Activated CD8-positive, alpha-beta T cell treated with anti-CD3 and anti-CD28 coated beads for 36 hours (primary cell): ENCODE measurements at regions not wholly inside any gene's neighbourhood (a gene's known extent, or its start where the extent isn't known, plus 50 kb on each side); places are given as distances from the start of the nearest gene placed in this dataset.

Experiments
- ATAC-seq: fragments of 200-7000 bp; cut with Tn5 transposase; one replicate; pipeline ENCODE4 v1.10.0; 2021; ENCODE audit warnings: mild to moderate bottlenecking, moderate library complexity
- CTCF ChIA-PET: fragments of 350-600 bp; sonication (Branson Sonifier 250); formaldehyde crosslinking; loops from one replicate; lab custom pipeline; 2021; ENCODE audit warnings: antibody characterized with exemption; lab: Charles Lee
- POLR2A ChIA-PET: fragments of 350-600 bp; sonication (Branson Sonifier 250); formaldehyde crosslinking; loops from one replicate; lab custom pipeline; 2021; ENCODE audit warnings: antibody characterized with exemption; lab: Charles Lee
- DNase-seq: peaks from one replicate; pipeline ENCODE4 v3.0.0-alpha.2; 2020
- H3K27ac Mint-ChIP-seq: one replicate; pipeline ENCODE4 v1.8.0; 2021; ENCODE audit warnings: mild to moderate bottlenecking, mixed read lengths
- H3K27me3 Mint-ChIP-seq: one replicate; pipeline ENCODE4 v1.8.0; 2021; ENCODE audit warnings: mixed read lengths
- H3K36me3 Mint-ChIP-seq: one replicate; pipeline ENCODE4 v1.8.0; 2021; ENCODE audit warnings: low read depth, mixed read lengths
- H3K4me1 Mint-ChIP-seq: one replicate; pipeline ENCODE4 v1.8.0; 2021; ENCODE audit warnings: low read depth, mixed read lengths
- H3K4me3 Mint-ChIP-seq: one replicate; pipeline ENCODE4 v1.8.0; 2021; ENCODE audit warnings: mild to moderate bottlenecking, moderate library complexity, mixed read lengths
- H3K9me3 Mint-ChIP-seq: one replicate; pipeline ENCODE4 v1.8.0; 2021; ENCODE audit warnings: mixed read lengths
- intact Hi-C: fragments of 100-400 bp; cut with micrococcal nuclease; formaldehyde crosslinking; loops from one replicate; pipeline ENCODE4 v1.10.0; 2022
- TF ChIP-seq, protein P1 (sequence below): fragments of 200-600 bp; IDR thresholded peaks from one replicate; pipeline ENCODE4 v1.8.0; 2022; ENCODE audit warnings: antibody characterized with exemption, mild to moderate bottlenecking

DNA sequence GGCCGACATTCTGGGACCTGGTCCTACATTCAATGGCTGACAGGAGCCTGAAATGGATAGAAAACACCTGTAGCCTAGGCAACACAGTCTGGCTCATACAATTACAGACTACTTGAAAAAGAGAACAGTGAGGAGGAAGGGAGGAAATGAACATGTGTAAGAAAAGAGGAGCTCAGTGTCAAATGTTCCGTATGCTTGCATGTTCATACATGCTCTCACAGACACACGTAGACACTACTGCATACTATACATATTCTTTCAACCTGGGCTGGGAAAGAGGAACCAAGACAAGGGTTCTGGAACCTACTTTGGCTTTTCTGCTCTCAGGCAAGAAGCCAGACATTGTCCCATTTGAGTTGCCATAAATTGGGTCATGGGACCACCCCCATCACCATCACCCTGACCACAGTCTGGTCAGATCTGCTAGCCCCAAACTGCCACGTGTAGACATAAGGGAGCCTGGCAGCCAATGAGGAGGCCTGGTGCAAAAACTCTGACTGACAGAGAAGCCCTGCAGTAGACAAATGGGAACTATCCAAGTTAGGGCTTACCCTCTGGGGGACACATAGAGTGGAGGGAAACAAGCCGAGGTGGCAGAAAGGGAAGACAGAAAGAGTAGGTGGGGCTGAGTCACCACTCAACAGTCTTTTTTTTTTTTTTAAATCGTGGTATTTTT is 310.0 kb downstream of the SHQ1 start:
- peak; percentile 81 for ATAC-seq
- intact Hi-C loops, result no loop called here
- TF ChIP-seq, protein P1, sequence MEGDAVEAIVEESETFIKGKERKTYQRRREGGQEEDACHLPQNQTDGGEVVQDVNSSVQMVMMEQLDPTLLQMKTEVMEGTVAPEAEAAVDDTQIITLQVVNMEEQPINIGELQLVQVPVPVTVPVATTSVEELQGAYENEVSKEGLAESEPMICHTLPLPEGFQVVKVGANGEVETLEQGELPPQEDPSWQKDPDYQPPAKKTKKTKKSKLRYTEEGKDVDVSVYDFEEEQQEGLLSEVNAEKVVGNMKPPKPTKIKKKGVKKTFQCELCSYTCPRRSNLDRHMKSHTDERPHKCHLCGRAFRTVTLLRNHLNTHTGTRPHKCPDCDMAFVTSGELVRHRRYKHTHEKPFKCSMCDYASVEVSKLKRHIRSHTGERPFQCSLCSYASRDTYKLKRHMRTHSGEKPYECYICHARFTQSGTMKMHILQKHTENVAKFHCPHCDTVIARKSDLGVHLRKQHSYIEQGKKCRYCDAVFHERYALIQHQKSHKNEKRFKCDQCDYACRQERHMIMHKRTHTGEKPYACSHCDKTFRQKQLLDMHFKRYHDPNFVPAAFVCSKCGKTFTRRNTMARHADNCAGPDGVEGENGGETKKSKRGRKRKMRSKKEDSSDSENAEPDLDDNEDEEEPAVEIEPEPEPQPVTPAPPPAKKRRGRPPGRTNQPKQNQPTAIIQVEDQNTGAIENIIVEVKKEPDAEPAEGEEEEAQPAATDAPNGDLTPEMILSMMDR, result no peak
- POLR2A ChIA-PET, result no interaction called here
- peaks cover 20% of the 10 kb centered on the region for H3K4me1 Mint-ChIP-seq
- peak; percentile 42 for DNase-seq
- H3K36me3 Mint-ChIP-seq, result no peaks in the 10 kb centered on the region
- H3K4me3 Mint-ChIP-seq, result no peak overlapping the region
- H3K9me3 Mint-ChIP-seq, result peaks cover 4% of the 10 kb centered on the region
- CTCF ChIA-PET, result no interaction called here
- H3K27me3 Mint-ChIP-seq, result peaks cover 6% of the 10 kb centered on the region
- H3K27ac Mint-ChIP-seq, result no peak overlapping the region

DNA sequence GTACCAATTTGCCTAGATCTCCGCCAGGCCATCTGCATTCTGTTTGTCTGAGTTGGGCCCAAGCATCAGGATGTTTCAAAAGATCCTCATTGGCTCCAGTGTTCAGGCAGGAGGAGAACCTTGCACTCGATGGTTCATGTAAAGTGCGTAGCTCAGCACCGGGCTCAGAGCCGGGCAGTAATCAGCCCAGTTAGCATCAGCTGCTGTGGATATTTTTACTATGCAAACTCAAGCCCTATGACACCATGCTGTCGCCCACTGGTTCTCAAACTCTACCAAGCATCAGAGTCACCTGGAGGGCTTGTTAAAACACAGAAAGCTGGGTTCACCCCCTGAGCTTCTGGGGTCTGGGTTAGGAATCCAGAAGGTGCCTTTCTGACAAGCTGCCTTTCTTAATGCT is 310.8 kb downstream of the SHQ1 start:
- Mint-ChIP-seq H3K9me3 (peaks cover 4% of the 10 kb centered on the region), H3K4me1 (peaks cover 15% of the 10 kb centered on the region), H3K27me3 (peaks cover 9% of the 10 kb centered on the region), H3K27ac (no peak overlapping the region), H3K4me3 (no peak overlapping the region), H3K36me3 (no peaks in the 10 kb centered on the region)
- DNase-seq (no peak), ATAC-seq (no peak)
- ChIA-PET CTCF (no interaction called here), POLR2A (no interaction called here)
- intact Hi-C loops, result no loop called here
- TF ChIP-seq, protein P1, result no peak

DNA sequence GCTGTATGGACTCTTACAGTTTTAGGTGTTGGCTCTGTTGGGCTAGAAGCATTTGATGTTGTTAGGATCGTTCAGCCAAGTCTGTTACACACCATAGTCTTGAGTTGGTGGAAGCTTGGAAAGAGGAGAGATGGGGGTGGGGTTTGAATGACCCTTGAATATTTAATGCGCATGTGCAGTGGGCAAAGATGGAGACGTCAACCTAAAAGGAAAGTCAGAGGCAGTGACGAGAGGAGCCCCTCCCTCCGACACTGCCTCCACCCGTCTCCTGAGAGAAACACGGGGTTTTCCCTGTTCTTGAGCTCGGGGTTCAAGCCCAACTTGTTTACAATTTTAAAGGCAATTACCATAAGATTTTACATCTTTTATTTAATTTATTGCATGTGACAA is 311.4 kb downstream of the SHQ1 start:
- H3K9me3 Mint-ChIP-seq, result peaks cover 4% of the 10 kb centered on the region
- no peak overlapping the region for H3K4me3 Mint-ChIP-seq
- peaks cover 15% of the 10 kb centered on the region for H3K4me1 Mint-ChIP-seq
- ChIA-PET CTCF (no interaction called here), POLR2A (no interaction called here)
- H3K36me3 Mint-ChIP-seq, result no peaks in the 10 kb centered on the region
- ATAC-seq (no peak), DNase-seq (no peak)
- TF ChIP-seq, protein P1, result no peak
- intact Hi-C loops, result no loop called here
- no peak overlapping the region for H3K27ac Mint-ChIP-seq
- H3K27me3 Mint-ChIP-seq, result peaks cover 10% of the 10 kb centered on the region

DNA sequence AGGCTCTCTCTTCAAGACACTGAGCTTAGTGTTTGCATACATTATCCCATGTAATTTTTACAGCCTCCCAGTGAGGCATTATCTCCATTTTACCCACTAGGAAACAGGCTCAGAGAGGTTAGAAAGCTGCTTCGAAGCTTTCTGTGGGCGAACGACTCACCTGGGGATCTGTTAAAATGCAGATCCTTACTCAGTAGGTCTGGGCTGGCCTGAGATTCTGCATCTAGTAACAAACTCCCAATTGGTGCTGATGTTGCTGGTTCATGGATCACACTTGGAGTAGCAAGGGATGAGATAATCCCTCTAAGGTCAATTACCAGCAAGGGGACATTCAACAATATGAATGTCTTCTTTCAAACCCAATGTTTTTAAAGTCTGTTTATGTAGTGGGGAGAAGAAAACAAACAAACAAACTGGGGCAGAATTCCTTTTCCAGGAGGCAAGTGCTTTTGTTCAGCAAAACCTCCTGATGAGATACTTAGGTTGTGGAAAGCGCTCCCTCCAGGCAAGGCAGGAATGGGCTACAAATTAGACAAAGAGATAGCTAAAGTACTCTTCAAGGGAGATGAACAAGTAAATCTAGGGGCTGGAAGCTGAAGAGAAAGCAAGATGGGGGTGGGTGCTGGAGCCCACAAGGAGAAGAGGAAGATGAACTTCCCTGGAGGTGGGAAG is 311.9 kb downstream of the SHQ1 start:
- no peaks in the 10 kb centered on the region for H3K36me3 Mint-ChIP-seq
- no peak overlapping the region for H3K27ac Mint-ChIP-seq
- ChIA-PET CTCF (no interaction called here), POLR2A (no interaction called here)
- peaks cover 2% of the 10 kb centered on the region for H3K9me3 Mint-ChIP-seq
- peaks cover 10% of the 10 kb centered on the region for H3K27me3 Mint-ChIP-seq
- H3K4me1 Mint-ChIP-seq, result peaks cover 15% of the 10 kb centered on the region
- no peak for DNase-seq
- intact Hi-C loops, result no loop called here
- TF ChIP-seq, protein P1, result no peak
- ATAC-seq, result no peak
- H3K4me3 Mint-ChIP-seq, result no peak overlapping the region

DNA sequence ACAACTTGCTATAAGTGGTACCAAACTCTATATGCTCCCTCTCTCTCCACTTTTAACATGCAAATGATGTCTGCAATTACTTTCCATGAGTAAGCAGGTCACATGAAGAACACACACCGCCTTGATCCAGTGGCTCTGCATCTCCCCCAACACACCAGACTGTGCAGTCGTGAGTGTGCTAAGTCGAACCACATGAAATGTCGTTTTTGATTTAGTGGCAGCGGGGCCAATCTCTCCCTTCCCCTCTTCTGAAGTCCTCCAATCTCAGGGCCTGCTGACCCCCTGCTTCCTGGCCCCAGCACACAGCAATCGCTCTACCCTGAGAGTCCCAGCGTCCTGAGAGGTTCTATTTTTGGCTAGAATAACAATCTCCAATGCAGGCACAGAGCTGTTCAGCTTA is 312.5 kb downstream of the SHQ1 start:
- H3K4me1 Mint-ChIP-seq, result peaks cover 15% of the 10 kb centered on the region
- intact Hi-C loops, result no loop called here
- ATAC-seq (peak; percentile 38), DNase-seq (peak; percentile 9)
- no peak overlapping the region for H3K27ac Mint-ChIP-seq
- POLR2A ChIA-PET, result no interaction called here
- H3K36me3 Mint-ChIP-seq, result no peaks in the 10 kb centered on the region
- CTCF ChIA-PET, result no interaction called here
- H3K9me3 Mint-ChIP-seq, result peaks cover 2% of the 10 kb centered on the region
- H3K4me3 Mint-ChIP-seq, result no peak overlapping the region
- TF ChIP-seq, protein P1, result no peak
- peaks cover 13% of the 10 kb centered on the region for H3K27me3 Mint-ChIP-seq
